A673 (cell line): ENCODE measurements at regions not wholly inside any gene's neighbourhood (a gene's known extent, or its start where the extent isn't known, plus 50 kb on each side); places are given as distances from the start of the nearest gene placed in this dataset.

Experiments used
- EZH2 ChIP-seq: fragments of 200-600 bp; sonication (generic); IDR thresholded peaks from 2 replicates; pipeline ENCODE4 v1.6.1; 2017; ENCODE audit warnings: borderline replicate concordance, low read depth, mild to moderate bottlenecking, mixed read lengths, antibody characterized with exemption, low read length; ENCODE audit not compliant: poor library complexity, severe bottlenecking
- TF ChIP-seq, protein P1 (sequence below): fragments of 300-800, 200-600 bp; sonication (generic); conservative IDR thresholded peaks from 2 replicates; pipeline ENCODE4 v1.5.1; 2017; ENCODE audit warnings: low read depth, mild to moderate bottlenecking, antibody characterized with exemption, low read length, moderate library complexity, mixed read lengths

DNA sequence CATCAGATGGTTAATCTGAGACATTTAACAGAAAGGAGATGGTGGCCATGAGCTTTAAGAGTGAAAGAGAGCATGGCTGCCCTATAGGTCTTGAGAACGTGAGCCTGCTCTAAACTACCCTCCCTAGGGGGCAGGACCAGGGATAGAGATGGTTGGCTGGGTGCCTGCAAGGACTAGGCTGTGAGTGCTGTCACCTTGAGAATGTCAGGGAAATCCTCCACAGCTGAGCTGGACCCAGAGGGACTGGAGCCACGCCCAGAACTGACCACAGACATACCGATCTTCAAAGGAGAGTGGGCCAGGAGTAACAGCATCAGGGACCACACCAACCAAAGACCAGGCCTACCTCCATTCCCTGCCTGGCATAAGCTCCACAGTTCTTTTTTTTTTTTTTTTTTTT lies 53.6 kb upstream of the UBE2E1 start:
- TF ChIP-seq, protein P1, sequence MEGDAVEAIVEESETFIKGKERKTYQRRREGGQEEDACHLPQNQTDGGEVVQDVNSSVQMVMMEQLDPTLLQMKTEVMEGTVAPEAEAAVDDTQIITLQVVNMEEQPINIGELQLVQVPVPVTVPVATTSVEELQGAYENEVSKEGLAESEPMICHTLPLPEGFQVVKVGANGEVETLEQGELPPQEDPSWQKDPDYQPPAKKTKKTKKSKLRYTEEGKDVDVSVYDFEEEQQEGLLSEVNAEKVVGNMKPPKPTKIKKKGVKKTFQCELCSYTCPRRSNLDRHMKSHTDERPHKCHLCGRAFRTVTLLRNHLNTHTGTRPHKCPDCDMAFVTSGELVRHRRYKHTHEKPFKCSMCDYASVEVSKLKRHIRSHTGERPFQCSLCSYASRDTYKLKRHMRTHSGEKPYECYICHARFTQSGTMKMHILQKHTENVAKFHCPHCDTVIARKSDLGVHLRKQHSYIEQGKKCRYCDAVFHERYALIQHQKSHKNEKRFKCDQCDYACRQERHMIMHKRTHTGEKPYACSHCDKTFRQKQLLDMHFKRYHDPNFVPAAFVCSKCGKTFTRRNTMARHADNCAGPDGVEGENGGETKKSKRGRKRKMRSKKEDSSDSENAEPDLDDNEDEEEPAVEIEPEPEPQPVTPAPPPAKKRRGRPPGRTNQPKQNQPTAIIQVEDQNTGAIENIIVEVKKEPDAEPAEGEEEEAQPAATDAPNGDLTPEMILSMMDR, result no peak
- TF ChIP-seq EZH2, result no peak
